ENCODE measurements at regions not wholly inside any gene's neighbourhood (a gene's known extent, or its start where the extent isn't known, plus 50 kb on each side); places are given as distances from the start of the nearest gene placed in this dataset.

- no peaks in the 10 kb centered on the region for H3K27me3 ChIP-seq (replicated peaks; ENCODE audit: control insufficient read depth, insufficient read depth, low read length)
- DNase-seq (ENCODE audit: extremely low read depth, insufficient read length) = no peak
- no peak overlapping the region for H3K4me3 ChIP-seq (replicated peaks; ENCODE audit: low read depth, low read length)
- no peak for TF ChIP-seq CTCF (IDR thresholded peaks at IDR 0.05; ENCODE audit: insufficient read depth, low read length, poor library complexity, severe bottlenecking)
- no peaks in the 10 kb centered on the region for H3K36me3 ChIP-seq (ENCODE audit: control insufficient read depth, insufficient read depth, low read length)
These were observed 82.9 kb downstream of the MAP1LC3B2 start for GRCh38 chr12:116642106-116642505.

- H3K4me3 ChIP-seq (replicated peaks; ENCODE audit: low read depth, low read length) = no peak overlapping the region
- H3K27me3 ChIP-seq (replicated peaks; ENCODE audit: control insufficient read depth, insufficient read depth, low read length) = no peaks in the 10 kb centered on the region
- no peak for TF ChIP-seq CTCF (IDR thresholded peaks at IDR 0.05; ENCODE audit: insufficient read depth, low read length, poor library complexity, severe bottlenecking)
- H3K36me3 ChIP-seq (ENCODE audit: control insufficient read depth, insufficient read depth, low read length) = no peaks in the 10 kb centered on the region
- no peak for DNase-seq (ENCODE audit: extremely low read depth, insufficient read length)
These were observed 81.1 kb downstream of the MAP1LC3B2 start for GRCh38 chr12:116640281-116640680.

GRCh38 chr12:116639765-116640164, 80.6 kb downstream of the MAP1LC3B2 start:
- H3K36me3 ChIP-seq (ENCODE audit: control insufficient read depth, insufficient read depth, low read length) = no peaks in the 10 kb centered on the region
- H3K4me3 ChIP-seq (replicated peaks; ENCODE audit: low read depth, low read length) = no peak overlapping the region
- no peak for TF ChIP-seq CTCF (IDR thresholded peaks at IDR 0.05; ENCODE audit: insufficient read depth, low read length, poor library complexity, severe bottlenecking)
- H3K27me3 ChIP-seq (replicated peaks; ENCODE audit: control insufficient read depth, insufficient read depth, low read length) = no peaks in the 10 kb centered on the region
- DNase-seq (ENCODE audit: extremely low read depth, insufficient read length) = no peak

- Histone ChIP-seq H3K36me3 (ENCODE audit: control insufficient read depth, insufficient read depth, low read length) (no peaks in the 10 kb centered on the region), H3K4me3 (replicated peaks; ENCODE audit: low read depth, low read length) (no peak overlapping the region), H3K27me3 (replicated peaks; ENCODE audit: control insufficient read depth, insufficient read depth, low read length) (no peaks in the 10 kb centered on the region; the same call in 1 of the 2 replicates)
- TF ChIP-seq CTCF (IDR thresholded peaks at IDR 0.05; ENCODE audit: insufficient read depth, low read length, poor library complexity, severe bottlenecking) = no peak
- DNase-seq (ENCODE audit: extremely low read depth, insufficient read length) = no peak
These were observed 79.2 kb downstream of the MAP1LC3B2 start for GRCh38 chr12:116638376-116638775.

- no peak for TF ChIP-seq CTCF (IDR thresholded peaks at IDR 0.05; ENCODE audit: insufficient read depth, low read length, poor library complexity, severe bottlenecking)
- DNase-seq (ENCODE audit: extremely low read depth, insufficient read length) = no peak
- H3K27me3 ChIP-seq (replicated peaks; ENCODE audit: control insufficient read depth, insufficient read depth, low read length) = no peaks in the 10 kb centered on the region; the same call in 1 of the 2 replicates
- no peaks in the 10 kb centered on the region for H3K36me3 ChIP-seq (ENCODE audit: control insufficient read depth, insufficient read depth, low read length)
- no peak overlapping the region for H3K4me3 ChIP-seq (replicated peaks; ENCODE audit: low read depth, low read length)
These were observed 78.5 kb downstream of the MAP1LC3B2 start for GRCh38 chr12:116637589-116638150.

All from GM06990 (cell line).